ENCODE measurements at regions not wholly inside any gene's neighbourhood (a gene's known extent, or its start where the extent isn't known, plus 50 kb on each side); places are given as distances from the start of the nearest gene placed in this dataset.

- no peaks in the 10 kb centered on the region for H3K4me1 ChIP-seq (ENCODE audit: low read depth)
- no peak for TF ChIP-seq CTCF (IDR thresholded peaks at IDR 0.05)
- no peak overlapping the region for H3K4me3 ChIP-seq
- DNase-seq (no peak), ATAC-seq (no peak)
- intact Hi-C loops (cut with DNase I, micrococcal nuclease): no loop called here
- no peaks in the 10 kb centered on the region for H3K36me3 ChIP-seq (ENCODE audit: low read depth)
- H3K9me3 ChIP-seq: peaks cover 9% of the 10 kb centered on the region
Measured at GRCh38 chr18:44370861-44371260, 309.8 kb upstream of the SETBP1 start.

- TF ChIP-seq CTCF (IDR thresholded peaks at IDR 0.05): no peak
- no peak for DNase-seq
- H3K36me3 ChIP-seq (ENCODE audit: low read depth): no peaks in the 10 kb centered on the region
- H3K9me3 ChIP-seq: peaks cover 9% of the 10 kb centered on the region
- no peak overlapping the region for H3K4me3 ChIP-seq
- intact Hi-C loops (cut with DNase I, micrococcal nuclease): no loop called here
- peak; percentile 19 for ATAC-seq
- H3K4me1 ChIP-seq (ENCODE audit: low read depth): no peaks in the 10 kb centered on the region
Measured at GRCh38 chr18:44374966-44375365, 305.7 kb upstream of the SETBP1 start.

GRCh38 chr18:44386401-44386800 lies 294.3 kb upstream of the SETBP1 start:
- intact Hi-C loops (cut with DNase I, micrococcal nuclease): no loop called here
- Histone ChIP-seq H3K4me1 (ENCODE audit: low read depth) (no peaks in the 10 kb centered on the region), H3K36me3 (ENCODE audit: low read depth) (no peaks in the 10 kb centered on the region), H3K4me3 (no peak overlapping the region), H3K9me3 (no peaks in the 10 kb centered on the region)
- no peak for DNase-seq
- TF ChIP-seq CTCF (IDR thresholded peaks at IDR 0.05): no peak
- no peak for ATAC-seq

- ATAC-seq (no peak), DNase-seq (no peak)
- Histone ChIP-seq H3K4me1 (ENCODE audit: low read depth) (no peaks in the 10 kb centered on the region), H3K4me3 (no peak overlapping the region), H3K9me3 (no peaks in the 10 kb centered on the region), H3K36me3 (ENCODE audit: low read depth) (no peaks in the 10 kb centered on the region)
- intact Hi-C loops (cut with DNase I, micrococcal nuclease): no loop called here
- no peak for TF ChIP-seq CTCF (IDR thresholded peaks at IDR 0.05)
Measured at GRCh38 chr18:44388329-44388728, 292.4 kb upstream of the SETBP1 start.

- Histone ChIP-seq H3K36me3 (ENCODE audit: low read depth) (no peaks in the 10 kb centered on the region), H3K9me3 (no peaks in the 10 kb centered on the region), H3K4me3 (no peak overlapping the region), H3K4me1 (ENCODE audit: low read depth) (no peaks in the 10 kb centered on the region)
- ATAC-seq (no peak), DNase-seq (no peak)
- TF ChIP-seq CTCF (IDR thresholded peaks at IDR 0.05): no peak
- intact Hi-C loops (cut with DNase I, micrococcal nuclease): no loop called here
Measured at GRCh38 chr18:44392933-44393332, 287.8 kb upstream of the SETBP1 start.

- no peak for TF ChIP-seq CTCF (IDR thresholded peaks at IDR 0.05)
- Histone ChIP-seq H3K4me1 (ENCODE audit: low read depth) (no peaks in the 10 kb centered on the region), H3K9me3 (no peaks in the 10 kb centered on the region), H3K36me3 (ENCODE audit: low read depth) (no peaks in the 10 kb centered on the region), H3K4me3 (no peak overlapping the region)
- intact Hi-C loops (cut with DNase I, micrococcal nuclease): no loop called here
- DNase-seq (no peak), ATAC-seq (no peak)
Measured at GRCh38 chr18:44393406-44393805, 287.3 kb upstream of the SETBP1 start.
